ENCODE measurements at regions not wholly inside any gene's neighbourhood (a gene's known extent, or its start where the extent isn't known, plus 50 kb on each side); places are given as distances from the start of the nearest gene placed in this dataset.

DNA sequence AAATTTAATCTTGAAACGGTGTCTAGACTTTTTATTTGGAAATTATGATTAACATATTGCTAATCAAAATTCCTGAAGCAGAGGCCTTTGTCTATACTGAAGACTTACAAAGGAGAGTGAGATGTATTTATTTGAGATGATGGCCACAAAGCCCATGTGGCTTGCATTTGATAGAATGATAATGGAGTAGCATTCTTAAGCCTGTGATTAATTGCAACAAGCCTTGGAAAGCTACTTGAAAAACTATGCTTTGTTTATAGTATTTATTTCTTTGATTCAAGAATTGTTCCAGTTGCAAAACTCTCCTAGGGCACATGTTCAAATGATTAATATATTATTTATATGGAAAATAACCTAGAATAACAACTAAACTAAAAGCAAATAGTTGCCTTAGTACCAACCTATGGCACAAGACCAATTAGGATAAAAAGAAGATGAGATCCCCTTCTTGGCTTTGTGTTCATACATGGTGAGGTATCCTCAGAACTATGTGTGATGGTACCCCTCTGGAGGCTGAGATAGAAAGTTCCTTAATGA is 244.1 kb upstream of the TBL1XR1 start:
- Histone ChIP-seq H3K4me3 (ENCODE audit: control extremely low read depth in 1 of 5, extremely low read depth in 1 of 5, insufficient read depth in 1 of 5, low read depth in 2 of 5, low read length in 4 of 5) (no peak overlapping the region), H4K20me1 (ENCODE audit: control insufficient read depth, insufficient read depth, low read length, poor library complexity, severe bottlenecking) (no peaks in the 10 kb centered on the region), H3K9ac (ENCODE audit: low read length) (no peak overlapping the region), H3K9me3 (ENCODE audit: control extremely low read depth in 1 of 3, control insufficient read depth in 2 of 3, insufficient read depth in 1 of 3, low read length in 2 of 3) (no peaks in the 10 kb centered on the region), H3K36me3 (replicated peaks in 1 of 2; ENCODE audit: control extremely low read depth in 1 of 2, control insufficient read depth in 1 of 2, extremely low read depth in 1 of 2, insufficient read depth in 2 of 2, low read length in 1 of 2) (no peaks in the 10 kb centered on the region), H3K27ac (ENCODE audit: low read length in 2 of 2) (peak overlapping the region in 1 of 2 donors; percentile 56), H3K27me3 (replicated peaks in 1 of 4; ENCODE audit: control extremely low read depth in 1 of 4, control insufficient read depth in 3 of 4, insufficient read depth in 4 of 4, low read length in 3 of 4) (no peaks in the 10 kb centered on the region), H3K4me1 (ENCODE audit: control insufficient read depth in 2 of 2, insufficient read depth in 2 of 2, low read length in 2 of 2) (peaks cover 13% of the 10 kb centered on the region in 2 donors), H2AFZ (ENCODE audit: insufficient read depth, low read depth, low read length, poor library complexity, severe bottlenecking) (peak overlapping the region; percentile 63), H3K4me2 (replicated peaks; ENCODE audit: low read depth, low read length, poor library complexity, severe bottlenecking) (peak overlapping the region; percentile 47), H3K79me2 (ENCODE audit: control insufficient read depth, insufficient read depth, low read length) (no peaks in the 10 kb centered on the region)
- Mint-ChIP-seq H3K27me3 (no peaks in the 10 kb centered on the region), H3K9me3 (ENCODE audit: insufficient read depth) (no peaks in the 10 kb centered on the region), H3K27ac (peak overlapping the region; percentile 75), H3K4me1 (peaks cover 19% of the 10 kb centered on the region), H3K4me3 (no peak overlapping the region)
- no peak for DNase-seq
- ChIA-PET POLR2A (no interaction called here), CTCF (no interaction called here)
- intact Hi-C loops (cut with micrococcal nuclease), result loop anchor here (10.0 kb wide), 1 partner anchor 387 kb away; no protein-coding TSS in a partner anchor
- TF ChIP-seq, protein P1, sequence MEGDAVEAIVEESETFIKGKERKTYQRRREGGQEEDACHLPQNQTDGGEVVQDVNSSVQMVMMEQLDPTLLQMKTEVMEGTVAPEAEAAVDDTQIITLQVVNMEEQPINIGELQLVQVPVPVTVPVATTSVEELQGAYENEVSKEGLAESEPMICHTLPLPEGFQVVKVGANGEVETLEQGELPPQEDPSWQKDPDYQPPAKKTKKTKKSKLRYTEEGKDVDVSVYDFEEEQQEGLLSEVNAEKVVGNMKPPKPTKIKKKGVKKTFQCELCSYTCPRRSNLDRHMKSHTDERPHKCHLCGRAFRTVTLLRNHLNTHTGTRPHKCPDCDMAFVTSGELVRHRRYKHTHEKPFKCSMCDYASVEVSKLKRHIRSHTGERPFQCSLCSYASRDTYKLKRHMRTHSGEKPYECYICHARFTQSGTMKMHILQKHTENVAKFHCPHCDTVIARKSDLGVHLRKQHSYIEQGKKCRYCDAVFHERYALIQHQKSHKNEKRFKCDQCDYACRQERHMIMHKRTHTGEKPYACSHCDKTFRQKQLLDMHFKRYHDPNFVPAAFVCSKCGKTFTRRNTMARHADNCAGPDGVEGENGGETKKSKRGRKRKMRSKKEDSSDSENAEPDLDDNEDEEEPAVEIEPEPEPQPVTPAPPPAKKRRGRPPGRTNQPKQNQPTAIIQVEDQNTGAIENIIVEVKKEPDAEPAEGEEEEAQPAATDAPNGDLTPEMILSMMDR (IDR thresholded peaks at IDR 0.05), result no peak
- no peak for TF ChIP-seq EZH2 (IDR thresholded peaks at IDR 0.05; ENCODE audit: borderline replicate concordance, insufficient read depth, low read depth, low read length, poor library complexity, severe bottlenecking)
- no CpG with 5 or more reads among the region's 1 CpG for WGBS (ENCODE audit: insufficient coverage)
- ATAC-seq (ENCODE audit: low read depth), result no peak

DNA sequence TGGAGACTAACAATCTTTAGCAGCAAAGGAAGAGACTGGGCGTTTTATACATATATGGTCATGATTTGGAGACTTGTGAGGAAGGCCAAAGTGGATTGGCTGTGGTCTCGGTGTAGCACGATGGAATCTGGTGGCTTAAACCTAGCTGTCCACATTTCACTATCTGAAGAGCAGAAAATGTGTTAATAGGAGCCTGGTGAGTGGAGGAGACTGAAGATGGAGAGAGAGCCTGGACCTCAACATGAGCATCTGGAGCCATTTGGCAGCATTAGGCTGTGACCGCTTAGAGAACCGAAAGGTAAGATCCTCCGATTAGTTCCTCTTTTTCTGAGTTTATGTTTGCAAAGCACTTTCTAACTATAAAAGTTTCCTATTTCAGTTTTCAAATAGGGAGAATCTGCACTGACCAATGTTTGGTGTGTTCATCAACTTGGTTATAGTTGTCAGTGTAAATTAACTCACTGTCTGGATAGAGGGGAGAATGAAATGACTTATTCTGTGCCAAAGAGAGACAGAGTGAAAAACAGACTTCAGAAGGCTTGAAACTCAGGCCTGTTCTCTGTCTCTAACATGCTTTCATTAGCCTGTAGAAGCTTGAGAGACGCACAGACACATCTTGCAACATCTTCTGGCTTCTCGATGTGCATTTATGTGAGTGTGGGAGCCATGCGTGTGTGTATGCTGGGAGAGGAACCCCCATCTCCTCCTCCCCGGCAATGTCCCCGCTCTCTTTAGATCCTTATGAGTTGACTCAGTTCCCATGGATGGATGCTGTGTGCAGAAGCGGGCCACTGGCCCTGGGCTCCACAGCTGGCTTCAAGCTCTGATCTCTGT is 244.7 kb upstream of the TBL1XR1 start:
- Histone ChIP-seq H3K27me3 (replicated peaks in 1 of 4; ENCODE audit: control extremely low read depth in 1 of 4, control insufficient read depth in 3 of 4, insufficient read depth in 4 of 4, low read length in 3 of 4) (no peaks in the 10 kb centered on the region), H3K9ac (ENCODE audit: low read length) (peak overlapping the region; percentile 17), H3K9me3 (ENCODE audit: control extremely low read depth in 1 of 3, control insufficient read depth in 2 of 3, insufficient read depth in 1 of 3, low read length in 2 of 3) (no peaks in the 10 kb centered on the region), H2AFZ (ENCODE audit: insufficient read depth, low read depth, low read length, poor library complexity, severe bottlenecking) (peak overlapping the region; percentile 63), H3K4me2 (replicated peaks; ENCODE audit: low read depth, low read length, poor library complexity, severe bottlenecking) (peak overlapping the region; percentile 47), H4K20me1 (ENCODE audit: control insufficient read depth, insufficient read depth, low read length, poor library complexity, severe bottlenecking) (no peaks in the 10 kb centered on the region), H3K36me3 (replicated peaks in 1 of 2; ENCODE audit: control extremely low read depth in 1 of 2, control insufficient read depth in 1 of 2, extremely low read depth in 1 of 2, insufficient read depth in 2 of 2, low read length in 1 of 2) (no peaks in the 10 kb centered on the region), H3K27ac (ENCODE audit: low read length in 2 of 2) (peak overlapping the region; percentile 5 to 56), H3K79me2 (ENCODE audit: control insufficient read depth, insufficient read depth, low read length) (no peaks in the 10 kb centered on the region), H3K4me3 (ENCODE audit: control extremely low read depth in 1 of 5, extremely low read depth in 1 of 5, insufficient read depth in 1 of 5, low read depth in 2 of 5, low read length in 4 of 5) (no peak overlapping the region), H3K4me1 (ENCODE audit: control insufficient read depth in 2 of 2, insufficient read depth in 2 of 2, low read length in 2 of 2) (peaks cover 13% of the 10 kb centered on the region in 2 donors)
- peak; percentile 95 for ATAC-seq (ENCODE audit: low read depth)
- intact Hi-C loops (cut with micrococcal nuclease), result loop anchor here (2.0 to 10.0 kb wide), 2 partner anchors 81 to 387 kb away; no protein-coding TSS in a partner anchor
- ChIA-PET POLR2A (no interaction called here), CTCF (no interaction called here)
- Mint-ChIP-seq H3K4me1 (peaks cover 19% of the 10 kb centered on the region), H3K27me3 (no peaks in the 10 kb centered on the region), H3K27ac (peak overlapping the region; percentile 75), H3K4me3 (peak overlapping the region; percentile 2), H3K9me3 (ENCODE audit: insufficient read depth) (no peaks in the 10 kb centered on the region)
- no peak for TF ChIP-seq EZH2 (IDR thresholded peaks at IDR 0.05; ENCODE audit: borderline replicate concordance, insufficient read depth, low read depth, low read length, poor library complexity, severe bottlenecking)
- TF ChIP-seq, protein P1 (IDR thresholded peaks at IDR 0.05), result no peak
- 100% methylated on average over 1 of the region's 12 CpGs for WGBS (ENCODE audit: insufficient coverage)
- DNase-seq, result peak; percentile 75
